KMS-11 (cell line): ENCODE measurements at regions not wholly inside any gene's neighbourhood (a gene's known extent, or its start where the extent isn't known, plus 50 kb on each side); places are given as distances from the start of the nearest gene placed in this dataset.
"Not testable (repeated sequence)": the region's sequence is repeated elsewhere in the genome, so short reads cannot be mapped to it uniquely, and the experiment has no call there.

ENCODE experiments used
- H2AFZ ChIP-seq: fragments of 200-600 bp; sonication (generic); 2 replicates; pipeline ENCODE4 v1.6.1; 2016; ENCODE audit warnings: antibody characterized with exemption, mixed run types, low read depth
- H3K27ac ChIP-seq: fragments of 200-600 bp; sonication (generic); 2 replicates; pipeline ENCODE4 v1.6.1; 2016; ENCODE audit warnings: mild to moderate bottlenecking, mixed run types
- H3K27me3 ChIP-seq: fragments of 200-600 bp; sonication (generic); 2 replicates; pipeline ENCODE4 v1.6.1; 2017; ENCODE audit warnings: mild to moderate bottlenecking, low read depth, mixed run types, moderate library complexity; ENCODE audit not compliant: insufficient read depth
- H3K36me3 ChIP-seq: fragments of 200-600 bp; sonication (generic); 2 replicates; pipeline ENCODE4 v1.6.1; 2017; ENCODE audit warnings: mild to moderate bottlenecking, mixed run types; ENCODE audit not compliant: insufficient read depth
- H3K4me1 ChIP-seq: fragments of 200-600 bp; sonication (generic); 2 replicates; pipeline ENCODE4 v1.6.1; 2016; ENCODE audit warnings: mild to moderate bottlenecking, low read depth, mixed run types; ENCODE audit not compliant: poor library complexity, severe bottlenecking
- H3K4me2 ChIP-seq: fragments of 200-600 bp; sonication (generic); 2 replicates; pipeline ENCODE4 v1.7.0; 2016; ENCODE audit warnings: mild to moderate bottlenecking, mixed run types
- H3K4me3 ChIP-seq: fragments of 200-600 bp; sonication (generic); IDR thresholded peaks from 2 replicates; pipeline ENCODE4 v1.6.1; 2017; ENCODE audit warnings: low read depth, low read length, mixed read lengths; ENCODE audit not compliant: insufficient read depth
- H3K79me2 ChIP-seq: fragments of 200-600 bp; sonication (generic); 2 replicates; pipeline ENCODE4 v1.6.1; 2016; ENCODE audit warnings: low read depth, mixed run types; ENCODE audit not compliant: insufficient read depth
- H3K9ac ChIP-seq: fragments of 200-600 bp; sonication (generic); 2 replicates; pipeline ENCODE4 v1.6.1; 2016; ENCODE audit warnings: mild to moderate bottlenecking, mixed run types
- H4K20me1 ChIP-seq: fragments of 200-600 bp; sonication (generic); 2 replicates; pipeline ENCODE4 v1.6.1; 2016; ENCODE audit warnings: mild to moderate bottlenecking, mixed run types; ENCODE audit not compliant: insufficient read depth

DNA sequence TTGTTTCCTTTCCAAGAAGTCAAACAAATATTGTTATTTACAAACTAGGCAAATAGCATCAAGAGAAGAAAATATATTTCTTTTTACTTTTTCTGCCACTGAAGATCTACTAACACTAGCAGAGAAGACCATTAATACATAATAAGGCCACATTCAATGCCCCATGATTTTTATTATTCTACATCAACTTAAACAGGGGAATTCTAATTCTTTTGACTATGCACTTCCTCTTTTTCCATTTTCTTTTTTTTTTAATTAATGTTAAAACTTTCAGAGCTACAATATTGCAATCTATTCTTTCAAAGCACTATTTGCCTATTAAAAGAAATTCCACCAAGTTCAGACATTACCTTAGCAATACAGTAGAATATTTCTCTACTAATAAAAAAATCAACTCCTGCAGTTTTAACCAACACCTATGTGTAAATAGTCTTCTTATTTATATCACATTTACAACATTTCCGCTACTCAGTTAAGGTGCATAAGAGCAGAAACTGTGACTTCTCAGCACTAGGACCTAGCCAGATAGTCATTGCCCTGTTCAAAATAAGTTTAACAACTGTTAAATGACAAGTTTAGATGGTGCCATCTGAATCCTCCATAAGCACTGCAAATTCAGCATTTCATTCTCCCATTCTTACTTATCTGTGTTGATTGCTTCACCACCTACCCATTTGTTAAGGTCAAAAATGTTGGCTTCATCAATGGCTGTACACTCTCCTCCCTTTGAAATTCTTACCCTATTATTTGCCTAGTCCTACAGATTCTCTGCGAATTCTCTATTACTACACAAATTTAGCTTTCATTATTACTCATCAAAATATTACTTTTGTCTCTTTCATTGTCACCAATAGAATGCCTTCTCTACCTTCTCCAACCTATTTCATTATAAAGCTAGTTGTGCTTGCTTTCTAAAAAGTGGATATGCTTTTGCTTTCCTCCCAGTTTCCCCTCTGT lies 90.1 kb downstream of the SPDYE17 start:
- H3K36me3 ChIP-seq, H3K79me2 ChIP-seq, H3K27ac ChIP-seq, H2AFZ ChIP-seq, H3K4me2 ChIP-seq, H4K20me1 ChIP-seq, H3K27me3 ChIP-seq, H3K4me1 ChIP-seq, H3K4me3 ChIP-seq, H3K9ac ChIP-seq: not testable (repeated sequence)

DNA sequence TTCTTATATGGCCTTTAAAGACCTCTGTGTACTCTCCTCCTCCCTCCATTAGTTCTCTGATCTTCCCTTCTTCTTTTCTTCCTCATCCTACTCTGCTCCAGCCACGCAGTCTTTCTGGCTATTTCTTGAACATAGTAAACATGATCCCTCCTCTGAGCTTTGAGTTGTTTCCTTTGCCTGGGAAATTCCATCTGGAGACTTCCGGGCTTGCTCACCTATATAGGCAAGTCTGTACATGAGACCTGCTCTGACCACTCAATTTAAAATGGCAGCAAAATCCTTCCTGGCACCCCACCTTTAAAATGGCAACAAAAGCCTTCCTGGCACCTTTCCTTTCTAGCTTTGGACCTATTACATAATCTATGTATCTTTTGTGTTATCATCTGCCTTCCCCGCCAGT lies 94.4 kb downstream of the SPDYE17 start:
- H3K4me2 ChIP-seq, H3K9ac ChIP-seq, H3K4me3 ChIP-seq, H3K79me2 ChIP-seq, H3K27me3 ChIP-seq, H2AFZ ChIP-seq, H3K27ac ChIP-seq, H3K4me1 ChIP-seq, H4K20me1 ChIP-seq, H3K36me3 ChIP-seq: not testable (repeated sequence)

DNA sequence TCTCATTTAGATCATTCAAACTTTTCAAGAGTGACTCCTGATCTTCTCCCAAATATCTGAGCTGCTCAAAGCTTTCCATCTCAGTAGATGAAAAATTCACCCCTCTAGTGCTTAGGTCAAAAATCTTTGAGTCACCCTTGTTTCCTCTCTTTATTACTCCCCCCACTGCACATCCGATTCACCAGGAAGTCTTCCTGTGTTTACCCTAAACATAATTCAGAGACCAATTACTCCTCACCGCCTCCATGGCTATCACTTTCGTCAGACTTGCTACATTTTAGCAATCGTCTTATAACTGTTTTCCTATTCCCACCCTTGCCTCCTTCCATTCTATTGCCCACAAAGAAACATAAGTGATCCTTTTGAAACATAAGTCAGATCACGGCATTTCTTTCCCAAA lies 94.8 kb downstream of the SPDYE17 start:
- H3K4me3 ChIP-seq, H3K36me3 ChIP-seq, H4K20me1 ChIP-seq, H3K9ac ChIP-seq, H3K27me3 ChIP-seq, H3K4me2 ChIP-seq, H3K27ac ChIP-seq, H3K4me1 ChIP-seq, H3K79me2 ChIP-seq, H2AFZ ChIP-seq: not testable (repeated sequence)

DNA sequence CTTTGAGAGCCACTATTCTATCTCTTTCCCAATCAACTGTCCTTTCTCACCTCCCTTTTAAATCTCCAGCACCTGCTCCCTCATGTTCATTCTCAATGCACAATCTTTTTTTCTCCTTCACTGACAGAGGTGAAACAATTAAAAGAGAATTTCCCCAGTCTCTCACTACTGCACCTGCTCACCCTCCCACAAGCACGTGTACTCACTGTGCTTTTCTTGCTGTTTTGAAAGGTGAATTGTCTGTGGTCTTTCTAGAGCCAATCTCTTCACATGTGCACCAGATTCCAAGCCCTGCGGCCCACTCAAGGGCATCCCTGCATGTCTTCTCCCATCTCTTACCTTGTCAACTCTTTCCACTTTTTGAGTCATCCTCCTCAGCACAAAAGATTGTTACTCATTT lies 95.8 kb downstream of the SPDYE17 start:
- H3K36me3 ChIP-seq, H3K79me2 ChIP-seq, H3K27ac ChIP-seq, H4K20me1 ChIP-seq, H3K4me3 ChIP-seq, H3K4me2 ChIP-seq, H3K4me1 ChIP-seq, H2AFZ ChIP-seq, H3K27me3 ChIP-seq, H3K9ac ChIP-seq: not testable (repeated sequence)

DNA sequence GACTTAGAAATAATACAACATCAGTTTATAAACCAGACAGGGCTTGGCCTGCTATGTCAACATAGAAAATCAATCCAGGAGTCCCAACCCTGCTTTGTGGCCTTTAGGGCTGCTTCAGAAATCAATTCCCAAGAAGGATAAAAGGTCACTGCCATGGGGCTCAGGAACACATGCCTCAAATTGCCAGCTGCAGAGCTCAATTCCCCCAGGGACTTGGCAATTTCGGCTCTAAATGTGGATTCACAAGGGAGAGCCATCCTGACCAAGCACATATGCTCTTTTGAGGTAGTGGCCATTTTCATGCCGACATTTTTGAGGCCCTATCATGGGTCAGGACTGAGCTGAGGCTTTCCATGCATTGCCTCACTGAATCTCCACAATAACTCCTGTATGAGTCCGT lies 97.5 kb downstream of the SPDYE17 start:
- H3K4me1 ChIP-seq, H3K4me2 ChIP-seq, H3K79me2 ChIP-seq, H3K4me3 ChIP-seq, H2AFZ ChIP-seq, H3K27me3 ChIP-seq, H4K20me1 ChIP-seq, H3K27ac ChIP-seq, H3K9ac ChIP-seq, H3K36me3 ChIP-seq: not testable (repeated sequence)

DNA sequence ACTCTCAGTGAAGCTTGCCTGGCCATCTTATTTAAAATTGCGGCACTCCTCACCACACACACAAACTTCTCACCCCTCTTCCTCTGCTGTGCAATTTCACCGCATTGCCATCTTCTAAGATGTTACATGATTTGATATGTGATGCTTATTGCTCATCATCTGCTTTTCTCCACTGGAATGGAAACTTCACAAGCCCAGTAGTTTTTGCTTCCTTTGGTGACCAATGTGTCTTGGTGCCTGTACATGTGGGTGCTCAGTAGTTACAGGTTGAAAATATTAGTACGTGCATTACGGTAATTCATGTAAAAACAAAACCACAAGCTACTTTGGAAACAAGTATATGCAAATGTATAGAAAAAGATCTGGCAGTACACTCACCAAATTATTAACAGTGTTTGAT lies 99.2 kb downstream of the SPDYE17 start:
- H3K4me2 ChIP-seq, H3K27ac ChIP-seq, H3K9ac ChIP-seq, H3K4me3 ChIP-seq, H3K27me3 ChIP-seq, H3K4me1 ChIP-seq, H3K79me2 ChIP-seq, H2AFZ ChIP-seq, H3K36me3 ChIP-seq, H4K20me1 ChIP-seq: not testable (repeated sequence)

DNA sequence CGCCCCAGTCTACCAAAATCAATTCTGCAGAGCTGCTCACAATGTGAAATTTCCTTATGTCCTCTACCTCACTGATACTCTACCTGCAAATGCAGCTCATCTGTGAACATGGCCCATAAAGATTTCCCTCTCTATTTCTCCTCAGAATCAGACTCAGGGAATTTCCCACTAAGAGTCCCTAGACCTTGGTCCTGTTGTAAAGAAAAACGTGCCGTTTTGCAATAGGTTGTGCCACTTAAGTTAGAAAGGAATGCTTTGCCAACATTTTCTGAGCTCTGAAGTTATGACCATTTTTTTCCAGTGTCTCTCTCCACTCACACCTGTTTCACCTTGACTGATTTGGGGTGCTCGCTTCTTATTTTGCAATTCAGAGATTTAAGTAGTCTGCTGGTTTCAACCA lies 100.7 kb downstream of the SPDYE17 start:
- not testable (repeated sequence) for H3K4me1 ChIP-seq, H4K20me1 ChIP-seq, H3K79me2 ChIP-seq, H3K4me3 ChIP-seq, H3K27ac ChIP-seq, H3K27me3 ChIP-seq, H3K36me3 ChIP-seq, H3K4me2 ChIP-seq, H3K9ac ChIP-seq, H2AFZ ChIP-seq

DNA sequence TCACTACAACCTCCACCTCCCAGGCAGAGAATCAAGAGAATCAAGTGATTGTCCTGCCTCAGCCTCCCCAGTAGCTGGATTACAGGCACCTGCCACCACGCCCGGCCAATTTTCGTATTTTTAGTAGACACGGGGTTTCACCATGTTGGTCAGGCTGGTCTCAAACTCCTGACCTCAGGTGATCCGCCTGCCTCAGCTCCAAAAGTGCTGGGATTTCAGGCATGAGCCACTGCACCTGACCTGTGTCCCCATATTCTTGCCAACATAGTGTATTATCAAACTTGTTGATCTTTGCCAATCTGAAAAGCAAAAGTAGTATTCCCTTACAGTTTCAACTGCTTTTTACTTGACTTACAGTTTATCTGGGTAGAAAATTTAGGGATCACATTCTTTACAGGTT lies 101.7 kb downstream of the SPDYE17 start:
- not testable (repeated sequence) for H2AFZ ChIP-seq, H3K36me3 ChIP-seq, H3K4me3 ChIP-seq, H3K27ac ChIP-seq, H3K27me3 ChIP-seq, H3K9ac ChIP-seq, H4K20me1 ChIP-seq, H3K4me2 ChIP-seq, H3K4me1 ChIP-seq, H3K79me2 ChIP-seq

DNA sequence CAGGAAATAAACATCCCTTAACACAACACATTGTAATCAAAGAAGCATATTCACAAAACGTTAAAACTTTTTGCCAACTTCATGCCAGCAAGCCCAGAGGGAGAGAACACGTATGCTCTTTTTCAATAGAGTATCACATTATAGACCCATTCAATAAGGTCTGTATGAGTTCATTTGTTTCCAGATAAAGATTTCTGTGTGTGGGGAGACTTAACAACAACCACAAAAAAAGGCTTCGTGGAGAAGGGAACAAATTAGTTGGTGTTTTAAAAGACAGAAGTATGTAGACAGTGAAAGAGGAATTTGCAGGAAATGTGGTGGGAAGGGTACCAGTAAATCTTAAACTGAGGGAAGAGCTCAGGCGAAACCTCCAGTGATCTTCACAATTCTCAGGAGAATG lies 103.4 kb downstream of the SPDYE17 start:
- not testable (repeated sequence) for H3K4me3 ChIP-seq, H3K36me3 ChIP-seq, H2AFZ ChIP-seq, H3K4me2 ChIP-seq, H3K9ac ChIP-seq, H3K27ac ChIP-seq, H4K20me1 ChIP-seq, H3K4me1 ChIP-seq, H3K27me3 ChIP-seq, H3K79me2 ChIP-seq

DNA sequence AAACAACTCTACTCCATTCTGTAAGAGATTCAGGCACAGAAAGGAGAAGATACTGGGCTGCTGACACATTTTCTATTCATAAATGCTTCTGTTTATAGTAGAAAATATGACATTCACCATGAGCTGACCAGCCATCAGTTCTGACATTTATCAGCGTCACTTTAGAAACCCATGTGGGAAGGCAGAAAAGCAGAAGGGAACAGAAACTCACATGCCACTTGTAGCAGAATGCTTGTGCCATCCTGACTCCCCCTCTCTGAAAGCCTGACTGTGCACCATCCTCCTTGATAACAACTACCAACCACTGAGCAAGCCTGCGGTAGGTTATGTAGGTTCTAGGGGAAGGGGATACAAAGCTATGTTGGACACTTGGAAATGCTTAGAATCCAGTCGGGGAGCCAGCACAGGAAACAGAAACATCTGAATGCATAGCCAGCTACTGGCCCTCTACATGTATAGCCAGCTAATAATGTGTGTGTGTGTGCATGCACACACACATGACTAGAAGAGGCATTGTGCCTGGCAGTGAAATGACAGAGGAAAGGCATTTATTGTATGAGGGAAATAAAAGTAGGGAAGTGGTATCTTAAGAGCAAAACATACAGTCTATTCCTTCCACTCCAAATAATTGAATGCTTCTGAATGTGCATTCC lies 104.3 kb downstream of the SPDYE17 start:
- H2AFZ ChIP-seq, H3K4me3 ChIP-seq, H4K20me1 ChIP-seq, H3K27me3 ChIP-seq, H3K4me1 ChIP-seq, H3K27ac ChIP-seq, H3K4me2 ChIP-seq, H3K9ac ChIP-seq, H3K36me3 ChIP-seq, H3K79me2 ChIP-seq: not testable (repeated sequence)
